Hepatic stellate cell (primary cell): ENCODE measurements at regions not wholly inside any gene's neighbourhood (a gene's known extent, or its start where the extent isn't known, plus 50 kb on each side); places are given as distances from the start of the nearest gene placed in this dataset.
"Not testable (repeated sequence)": the region's sequence is repeated elsewhere in the genome, so short reads cannot be mapped to it uniquely, and the experiment has no call there.

Experiments
- DNase-seq: peaks from one replicate; pipeline ENCODE4 v3.0.0; 2011; ENCODE audit warnings: low spot score

- DNase-seq: no peak
Measured at GRCh38 chr2:5150871-5151270, 541.3 kb upstream of the SOX11 start.

- peak; percentile 25 for DNase-seq
Measured at GRCh38 chr2:5164776-5165525, 527.2 kb upstream of the SOX11 start.

DNA sequence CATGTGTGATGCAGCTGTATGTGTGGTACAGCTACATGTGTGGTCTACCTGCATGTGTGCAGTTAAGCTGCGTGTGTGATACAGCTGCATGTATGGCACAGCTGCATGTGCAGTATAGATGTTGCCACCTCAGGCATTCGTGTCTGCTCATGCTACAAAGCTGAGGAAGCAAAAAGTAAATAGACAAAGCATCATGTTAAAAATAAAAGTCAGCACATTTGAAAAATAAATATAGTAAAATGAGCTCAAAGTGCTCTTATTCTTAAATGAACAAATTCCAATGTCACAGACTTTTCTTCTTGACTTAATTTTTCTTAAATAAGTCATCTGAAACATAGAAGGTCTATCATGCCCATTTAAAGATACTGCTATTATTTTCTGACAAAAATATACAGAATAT, 519.3 kb upstream of the SOX11 start:
- DNase-seq: no peak

DNA sequence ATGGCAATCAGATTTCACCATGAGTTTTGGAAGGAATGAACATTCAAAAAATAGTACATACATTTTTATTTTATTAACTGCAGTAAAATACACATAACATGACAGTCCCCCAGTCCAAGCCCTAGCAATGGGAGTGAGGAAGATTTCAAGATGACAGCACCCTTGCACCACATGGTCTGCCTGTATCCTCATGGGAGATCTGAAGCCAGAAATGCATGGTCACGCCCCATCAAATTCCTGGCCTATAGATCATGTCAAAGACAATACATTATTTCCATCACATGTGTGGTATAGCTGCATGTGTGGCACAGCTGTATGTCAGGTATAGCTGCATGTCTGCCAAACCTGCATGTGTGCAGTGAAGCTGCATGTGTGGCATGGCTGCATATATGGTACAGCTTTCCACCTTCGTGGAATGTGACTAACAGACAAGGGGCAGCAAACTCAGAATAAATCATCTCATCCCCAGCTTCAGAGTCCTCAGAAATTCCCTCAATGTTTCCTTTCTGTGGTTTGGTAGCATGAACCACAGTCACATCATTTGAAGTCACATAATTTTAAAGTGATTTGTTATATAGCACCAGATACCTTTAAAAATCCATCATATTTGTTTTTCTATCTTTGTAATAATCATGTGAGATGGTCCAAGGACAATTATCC, 518.2 kb upstream of the SOX11 start:
- DNase-seq: no peak

DNA sequence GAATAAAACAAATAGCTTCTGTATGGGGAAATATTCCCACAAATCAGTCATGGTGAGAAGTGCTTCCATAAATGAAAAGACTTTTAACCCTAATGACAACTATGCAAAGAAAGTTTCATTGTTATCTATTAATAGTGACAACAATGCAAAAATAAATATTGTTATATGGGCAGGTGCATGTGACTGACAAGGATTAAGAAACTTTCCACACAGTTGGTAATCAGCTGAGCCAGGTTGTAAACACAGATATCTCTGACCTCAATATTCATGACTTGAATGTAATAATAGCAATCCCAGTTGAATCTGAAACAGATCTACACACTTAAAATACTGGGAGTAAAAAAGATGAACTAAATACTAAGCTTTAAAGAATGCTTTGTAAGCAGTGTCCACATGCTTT, 517.0 kb upstream of the SOX11 start:
- no peak for DNase-seq

DNA sequence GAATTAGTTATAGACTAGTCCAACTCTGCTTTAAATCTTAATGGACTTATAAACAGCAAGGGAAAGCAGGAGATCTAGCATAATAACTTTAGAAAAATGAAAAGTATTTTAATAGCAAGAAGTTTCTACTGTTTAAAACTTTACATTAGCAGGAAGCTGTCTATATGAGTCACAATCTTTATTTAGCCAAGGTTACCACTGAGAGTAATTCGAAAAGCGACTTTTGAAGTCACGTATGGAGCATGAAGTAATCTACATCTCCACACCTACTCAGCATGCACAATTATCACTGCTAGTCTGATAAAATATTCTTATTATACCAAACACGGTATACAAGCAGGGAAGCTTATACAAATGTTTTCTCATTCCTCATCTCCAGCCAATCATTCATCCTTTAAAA, 515.4 kb upstream of the SOX11 start:
- peak; percentile 3 for DNase-seq

- no peak for DNase-seq
Measured at GRCh38 chr2:5183031-5183430, 509.2 kb upstream of the SOX11 start.

GRCh38 chr2:5187283-5187682, 504.9 kb upstream of the SOX11 start:
- no peak for DNase-seq

DNA sequence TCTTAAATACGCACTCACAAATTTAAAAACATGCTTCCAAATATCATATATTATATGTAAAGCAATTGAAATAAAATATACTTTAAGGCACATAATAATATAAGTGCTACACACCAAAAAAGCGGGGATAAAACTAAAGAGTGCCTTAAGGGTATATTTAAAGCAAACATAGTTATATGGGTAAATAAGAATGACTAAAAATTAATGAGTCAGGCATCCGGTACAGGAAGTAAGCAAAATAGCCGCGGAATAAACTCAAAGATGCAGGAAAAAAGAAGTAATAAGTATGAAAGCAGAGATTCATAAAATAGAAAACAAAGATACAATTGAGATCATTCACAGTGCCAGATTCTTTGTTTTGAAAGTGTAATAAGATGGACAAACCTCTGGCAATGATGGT, 503.5 kb upstream of the SOX11 start:
- DNase-seq: no peak

DNA sequence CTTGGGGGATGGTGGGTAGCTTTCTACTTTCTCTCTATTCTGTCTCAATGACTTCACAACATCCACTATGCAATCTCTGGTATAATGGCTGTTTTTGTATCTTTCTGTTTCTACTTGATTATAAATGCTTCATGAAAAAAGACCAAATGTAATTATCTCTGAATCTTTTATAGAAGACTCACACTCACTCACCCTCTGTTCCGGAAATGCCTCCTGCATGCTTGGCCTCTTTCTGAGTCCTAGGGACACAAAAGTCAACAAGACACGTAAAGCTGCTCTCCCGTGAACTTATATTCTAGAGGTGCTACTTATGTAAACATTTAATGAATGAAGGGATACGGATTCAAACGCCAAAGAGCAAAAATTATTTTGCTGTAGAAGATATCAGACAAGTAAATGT, 502.2 kb upstream of the SOX11 start:
- no peak for DNase-seq

DNA sequence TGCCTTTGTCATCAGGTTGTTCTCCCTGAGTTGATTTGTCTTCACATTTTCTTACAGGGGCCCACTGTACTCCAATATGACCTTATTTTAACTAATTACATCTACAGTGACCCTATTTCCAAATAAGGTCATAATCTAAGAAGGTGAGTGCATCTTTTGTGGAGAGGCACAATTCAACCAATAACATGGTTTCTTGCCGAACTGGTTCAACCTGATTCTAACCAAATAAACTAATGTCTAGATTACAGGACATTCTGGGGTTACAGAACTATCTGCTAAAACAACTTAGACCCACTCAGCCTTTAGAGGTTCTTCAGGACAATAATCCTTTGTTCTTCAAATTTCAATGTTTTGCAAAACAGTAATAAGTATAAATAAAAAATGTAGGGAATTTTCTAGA, 496.5 kb upstream of the SOX11 start:
- no peak for DNase-seq

- DNase-seq: no peak
Measured at GRCh38 chr2:5203134-5203755, 488.9 kb upstream of the SOX11 start.

DNA sequence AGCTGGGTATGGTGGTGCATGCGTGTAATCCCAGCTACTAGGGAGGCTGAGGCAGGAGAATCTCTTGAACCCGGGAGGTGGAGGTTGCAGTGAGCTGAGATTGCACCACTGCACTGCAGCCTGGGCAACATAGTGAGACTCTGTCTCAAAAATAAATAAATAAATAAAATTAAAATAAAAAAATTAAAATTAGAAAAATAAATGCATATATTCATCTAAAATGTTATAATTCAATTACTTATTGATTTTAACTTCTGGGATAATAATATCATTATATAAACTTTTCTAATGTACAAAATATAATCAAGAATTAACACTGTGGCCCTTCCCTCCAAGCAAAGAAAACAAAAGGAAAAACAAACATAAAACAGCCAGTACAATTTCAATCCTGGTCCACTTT, 485.4 kb upstream of the SOX11 start:
- not testable (repeated sequence) for DNase-seq

DNA sequence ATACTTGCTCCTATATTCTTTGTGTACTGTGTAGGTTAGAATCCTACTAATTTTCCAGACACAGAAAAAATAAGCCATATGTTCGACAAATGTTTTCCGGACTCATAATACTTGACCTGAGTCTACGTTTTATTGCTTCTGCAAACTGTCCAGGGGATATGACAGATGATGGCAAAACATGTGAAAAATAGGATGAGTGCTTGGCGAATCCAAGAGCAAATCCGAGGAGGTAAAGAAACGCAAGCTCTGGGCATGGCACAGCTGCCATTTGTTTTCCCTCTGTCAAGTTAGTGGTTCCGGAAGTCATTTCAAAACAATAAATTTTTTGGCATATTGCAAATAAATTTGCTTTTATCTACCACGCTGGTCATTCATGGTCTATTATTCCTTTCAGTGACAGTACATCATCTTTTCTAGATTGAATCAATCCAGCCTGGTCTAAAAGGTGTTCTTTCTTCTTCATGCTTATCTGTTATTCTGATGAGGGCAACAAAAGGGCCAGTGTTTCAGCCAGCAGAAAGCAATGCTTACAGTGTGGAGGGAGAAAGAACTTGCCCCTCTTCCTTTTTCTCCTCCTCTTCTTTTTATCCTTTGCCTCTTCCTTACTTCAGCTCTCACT, 476.1 kb upstream of the SOX11 start:
- no peak for DNase-seq

DNA sequence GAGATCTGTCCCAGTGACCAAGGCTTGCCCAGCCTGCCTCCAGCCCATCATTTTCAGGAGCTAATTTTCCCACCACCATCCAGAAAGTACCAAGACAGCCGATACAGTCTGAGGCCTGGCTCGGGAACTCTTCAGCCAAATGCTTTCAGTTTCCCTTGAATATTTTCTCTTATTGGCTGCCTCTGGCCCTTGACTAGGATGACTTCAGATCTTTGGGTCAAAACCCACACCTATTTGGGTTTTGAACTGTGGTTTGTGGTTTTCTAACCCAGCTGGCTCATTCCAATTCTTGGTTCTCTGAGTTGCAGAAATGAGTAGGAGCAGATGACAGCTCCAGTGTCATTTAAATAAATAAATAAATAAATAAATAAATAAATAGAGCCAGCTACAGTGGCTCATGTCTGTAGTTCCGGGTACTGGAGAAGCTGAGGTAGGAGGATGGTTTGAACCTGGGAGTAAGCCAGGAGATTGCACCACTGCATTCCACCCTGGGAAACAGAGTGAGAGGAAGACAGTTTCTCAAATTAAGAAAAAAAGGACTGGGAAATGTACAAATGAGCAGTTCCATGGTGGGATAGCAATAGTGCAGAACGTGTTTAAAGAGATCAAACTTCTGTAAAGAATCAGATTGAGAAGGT, 465.0 kb upstream of the SOX11 start:
- DNase-seq: no peak

DNA sequence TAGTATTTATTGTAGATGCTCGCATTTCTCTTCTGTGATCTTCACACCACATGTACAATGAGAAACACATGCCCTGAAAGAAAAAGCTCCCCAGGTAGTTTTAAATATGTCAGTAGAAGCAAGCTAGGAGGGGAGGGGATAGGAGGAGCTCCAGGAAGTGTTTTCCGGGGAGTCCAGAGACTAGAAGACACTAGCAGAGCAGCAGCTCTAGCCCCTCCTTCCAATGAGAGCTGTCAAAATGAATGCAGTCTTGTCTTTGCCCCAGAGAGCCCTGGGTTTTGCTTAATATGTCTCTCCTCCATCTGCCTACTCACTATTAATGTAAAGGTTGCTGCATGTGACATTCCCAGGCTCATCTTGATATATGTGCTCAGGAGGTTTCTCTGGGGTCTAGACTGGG, 462.6 kb upstream of the SOX11 start:
- no peak for DNase-seq

GRCh38 chr2:5230444-5230843, 461.7 kb upstream of the SOX11 start:
- DNase-seq: no peak

GRCh38 chr2:5230855-5231254, 461.3 kb upstream of the SOX11 start:
- no peak for DNase-seq

GRCh38 chr2:5231287-5231686, 460.9 kb upstream of the SOX11 start:
- no peak for DNase-seq

DNA sequence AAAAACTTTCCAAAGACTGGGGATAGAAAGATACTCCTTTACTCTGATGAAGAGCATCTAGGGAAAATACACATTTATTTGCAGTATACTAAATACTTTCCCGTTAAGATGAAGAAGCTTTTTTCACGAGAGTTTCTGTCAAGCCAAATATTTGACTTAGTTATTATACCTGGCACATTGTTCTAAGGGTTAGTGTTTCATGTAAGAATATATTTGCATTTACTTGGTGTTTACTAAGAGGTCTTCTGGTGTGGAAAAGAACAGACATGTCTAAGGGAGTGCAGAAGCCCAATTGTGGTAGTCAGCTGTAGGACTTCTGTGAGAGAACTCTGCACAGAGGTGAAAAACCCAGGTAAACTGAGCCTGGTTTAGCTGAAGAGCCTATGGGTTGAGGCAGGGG, 457.6 kb upstream of the SOX11 start:
- DNase-seq: no peak

- DNase-seq: no peak
Measured at GRCh38 chr2:5235701-5236100, 456.5 kb upstream of the SOX11 start.

GRCh38 chr2:5236249-5236648, 455.9 kb upstream of the SOX11 start:
- no peak for DNase-seq

DNA sequence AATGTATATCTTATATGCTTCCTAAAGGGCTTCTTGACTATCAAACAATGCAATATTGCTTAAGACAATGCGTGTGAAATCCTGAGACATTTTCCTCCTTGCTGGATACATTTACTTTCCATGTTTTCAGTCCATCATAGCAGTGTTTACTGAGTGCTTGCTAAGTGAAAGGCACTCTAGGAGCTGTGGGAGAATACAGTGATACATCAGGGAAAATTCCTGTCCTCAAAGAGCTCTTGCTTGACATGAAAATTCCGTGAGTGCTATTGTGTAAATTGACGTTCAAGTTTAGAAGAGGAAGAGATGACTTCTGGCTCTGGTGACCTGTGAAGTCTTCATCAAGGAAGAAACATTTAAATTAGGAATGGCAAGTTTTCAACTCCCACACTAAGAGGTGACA, 449.4 kb upstream of the SOX11 start:
- DNase-seq: no peak
